Spleen (tissue), 7 donors: ENCODE measurements at regions not wholly inside any gene's neighbourhood (a gene's known extent, or its start where the extent isn't known, plus 50 kb on each side); places are given as distances from the start of the nearest gene placed in this dataset.

ENCODE experiments used
- POLR2A ChIP-seq, 3 donors: fragments of 450-650 bp; IDR thresholded peaks; one replicate each; pipeline ENCODE4 v1.5.1; 2017; ENCODE audit warnings: antibody characterized with exemption in 3 of 3, mild to moderate bottlenecking in 1 of 3
- POLR2AphosphoS5 ChIP-seq, 3 donors: sonication (generic); formaldehyde crosslinking; IDR thresholded peaks; one replicate each; pipeline ENCODE4 v1.5.1; 2017; ENCODE audit warnings: antibody characterized with exemption in 3 of 3
- TF ChIP-seq, protein P1 (sequence below), 11 experiments: fragments of 200-600 bp in 7 of 11; fragments of 450-650 bp in 4 of 11; sonication (generic) in 4 of 11; IDR thresholded peaks in 8 of 11; conservative IDR thresholded peaks in 3 of 11; 1 replicate in 7 of 11; 2 replicates in 4 of 11; pipeline versions ENCODE4 v1.4.0 to v1.8.0; 2016 to 2021; ENCODE audit warnings: antibody characterized with exemption in 11 of 11, inconsistent platforms in 4 of 11, mild to moderate bottlenecking in 1 of 11
- donor health status: DM: no; HTN: no; CAD: no; lungs with moderate emphysema.
- donor health status: DM: no; HTN: no; CAD: no.
- donor health status: DM: no; HTN: no; CAD: no.

DNA sequence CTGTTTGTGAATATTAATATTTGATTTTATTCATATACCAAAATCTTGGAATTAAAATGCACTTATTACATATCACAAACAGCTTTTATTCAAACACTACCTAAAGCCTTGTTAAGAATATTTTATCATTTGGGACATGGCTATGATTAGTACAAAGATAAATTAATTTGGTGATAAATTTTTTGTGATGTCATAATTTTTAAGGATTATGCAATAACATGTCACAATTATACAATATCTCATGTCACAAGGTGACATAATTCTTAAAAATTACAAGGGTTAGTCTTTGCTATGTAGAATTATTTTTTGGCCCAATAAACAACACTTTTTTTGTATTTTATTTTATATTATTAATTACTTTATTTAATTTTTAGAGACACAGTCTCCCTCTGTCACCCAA is 113.7 kb downstream of the TMTC3 start:
- TF ChIP-seq, protein P1, sequence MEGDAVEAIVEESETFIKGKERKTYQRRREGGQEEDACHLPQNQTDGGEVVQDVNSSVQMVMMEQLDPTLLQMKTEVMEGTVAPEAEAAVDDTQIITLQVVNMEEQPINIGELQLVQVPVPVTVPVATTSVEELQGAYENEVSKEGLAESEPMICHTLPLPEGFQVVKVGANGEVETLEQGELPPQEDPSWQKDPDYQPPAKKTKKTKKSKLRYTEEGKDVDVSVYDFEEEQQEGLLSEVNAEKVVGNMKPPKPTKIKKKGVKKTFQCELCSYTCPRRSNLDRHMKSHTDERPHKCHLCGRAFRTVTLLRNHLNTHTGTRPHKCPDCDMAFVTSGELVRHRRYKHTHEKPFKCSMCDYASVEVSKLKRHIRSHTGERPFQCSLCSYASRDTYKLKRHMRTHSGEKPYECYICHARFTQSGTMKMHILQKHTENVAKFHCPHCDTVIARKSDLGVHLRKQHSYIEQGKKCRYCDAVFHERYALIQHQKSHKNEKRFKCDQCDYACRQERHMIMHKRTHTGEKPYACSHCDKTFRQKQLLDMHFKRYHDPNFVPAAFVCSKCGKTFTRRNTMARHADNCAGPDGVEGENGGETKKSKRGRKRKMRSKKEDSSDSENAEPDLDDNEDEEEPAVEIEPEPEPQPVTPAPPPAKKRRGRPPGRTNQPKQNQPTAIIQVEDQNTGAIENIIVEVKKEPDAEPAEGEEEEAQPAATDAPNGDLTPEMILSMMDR (IDR thresholded peaks at IDR 0.05 in 8 of 11, conservative IDR thresholded peaks at IDR 0.05 in 3 of 11) = no peak
- TF ChIP-seq POLR2A (IDR thresholded peaks at IDR 0.05) (no peak), POLR2AphosphoS5 (IDR thresholded peaks at IDR 0.05) (no peak)
